Adrenal gland (tissue), 9 donors: ENCODE measurements at regions not wholly inside any gene's neighbourhood (a gene's known extent, or its start where the extent isn't known, plus 50 kb on each side); places are given as distances from the start of the nearest gene placed in this dataset.

Source experiments
- DNase-seq, 7 donors: peaks; one replicate each; pipeline ENCODE4 v3.0.0-alpha.2; 2019 to 2020
- H3K27ac ChIP-seq, 5 donors: fragments of 200-600 bp; sonication (generic) in 4 of 5; 1 replicate in 3 of 5; 2 replicates in 2 of 5; pipeline versions ENCODE4 v1.5.1 to v1.8.0; 2016 to 2020; ENCODE audit warnings: mild to moderate bottlenecking in 1 of 5
- H3K27me3 ChIP-seq: fragments of 200-600 bp; 2 replicates; pipeline ENCODE4 v1.8.0; 2021
- H3K36me3 ChIP-seq, 2 donors: fragments of 200-600 bp; replicated peaks in 1 of 2; 1 replicate in 1 of 2; 2 replicates in 1 of 2; pipeline versions ENCODE4 v1.5.1 to v1.8.0; 2018 to 2022
- H3K4me1 ChIP-seq, 2 donors: fragments of 200-600 bp; replicated peaks in 1 of 2; 1 replicate in 1 of 2; 2 replicates in 1 of 2; pipeline versions ENCODE4 v1.5.1 to v1.8.0; 2018 to 2021
- H3K4me3 ChIP-seq, 4 donors: fragments of 200-600 bp; sonication (generic) in 3 of 4; one replicate each; pipeline ENCODE4 v1.5.1; 2016 to 2018
- H3K9me3 ChIP-seq, 3 donors: fragments of 200-600 bp; sonication (generic) in 1 of 3; replicated peaks in 1 of 3; 1 replicate in 2 of 3; 2 replicates in 1 of 3; pipeline versions ENCODE4 v1.5.1 to v1.8.0; 2016 to 2021
- POLR2A ChIP-seq, 2 donors: fragments of 450-650 bp; IDR thresholded peaks; one replicate each; pipeline ENCODE4 v1.6.1; 2017; ENCODE audit warnings: antibody characterized with exemption in 2 of 2, mild to moderate bottlenecking in 2 of 2, moderate library complexity in 1 of 2
- WGBS, 4 donors: extraction: QIAGEN DNeasy Blood & Tissue Kit in 2 of 4; methylation state at CpG; one replicate each; pipeline versions ENCODE4 v1.1.5 to v1.1.7; 2013 to 2017; 5-methylcytosine and 5-hydroxymethylcytosine counted together
- intact Hi-C, 2 donors: fragments of 100-400 bp; cut with DNase I; formaldehyde crosslinking; loops; one replicate each; pipeline versions ENCODE4 v1.14.1 to v1.15.0; 2022 to 2023
- TF ChIP-seq, protein P1 (sequence below), 6 experiments: fragments of 450-650 bp in 4 of 6; fragments of 200-600 bp in 2 of 6; sonication (generic) in 1 of 6; IDR thresholded peaks; 1 replicate in 5 of 6; 2 replicates in 1 of 6; pipeline versions ENCODE4 v1.5.1 to v1.8.0; 2016 to 2021; ENCODE audit warnings: antibody characterized with exemption in 6 of 6, mild to moderate bottlenecking in 2 of 6, moderate library complexity in 1 of 6
- donor health status: healthy with polysubstance abuse.
- donor health status: Bipolar disorder and iron deficiency.
- donor health status: DM: yes; HTN: yes; CAD: no.
- donor health status: DM: no; HTN: no; CAD: no.
- donor health status: DM: no; HTN: no; CAD: no.

DNA sequence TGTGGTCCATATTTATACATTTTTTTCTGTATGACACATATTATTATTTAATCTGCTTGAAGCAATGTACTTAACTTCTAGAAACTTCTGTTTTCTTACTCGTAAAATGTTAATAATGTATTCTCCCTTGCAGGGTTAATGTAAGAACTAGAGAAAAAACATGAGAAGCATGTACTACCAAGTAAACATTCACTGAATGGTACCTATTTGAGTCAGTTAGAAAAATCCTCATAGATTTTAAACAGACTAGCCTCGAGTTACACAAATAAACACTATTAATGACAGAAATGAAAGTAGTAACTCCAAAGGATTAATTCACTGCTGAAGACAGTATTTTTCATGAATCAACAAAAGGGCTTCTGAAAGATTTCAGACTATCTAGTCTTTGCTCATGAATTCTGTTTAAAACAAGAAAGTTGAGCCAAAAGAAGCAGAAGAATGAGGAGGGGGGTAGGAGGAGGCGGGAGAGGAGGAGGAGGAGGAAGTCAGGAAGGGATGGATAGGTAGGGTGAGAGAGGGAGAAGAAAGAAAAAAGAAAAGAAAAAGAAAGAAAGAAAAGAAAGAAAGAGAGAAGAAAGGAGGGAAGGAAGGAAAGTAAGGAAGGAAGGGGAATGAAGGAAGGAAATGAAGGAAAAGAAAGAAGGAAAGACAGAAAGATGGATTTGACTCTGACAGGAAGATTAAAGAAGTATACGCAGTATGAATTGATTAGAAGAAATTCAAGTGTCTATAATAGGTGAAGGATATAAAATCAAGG lies 68.2 kb upstream of the CCDC91 start:
- Histone ChIP-seq H3K27ac (no peak overlapping the region), H3K36me3 (no peaks in the 10 kb centered on the region), H3K4me3 (no peak overlapping the region), H3K4me1 (no peaks in the 10 kb centered on the region), H3K9me3 (no peaks in the 10 kb centered on the region), H3K27me3 (no peaks in the 10 kb centered on the region)
- no peak for DNase-seq
- 73 to 78% (median 75%) methylated on average over 4 of the region's 4 CpGs for WGBS, 4 donors
- intact Hi-C loops, result no loop called here
- TF ChIP-seq POLR2A (IDR thresholded peaks at IDR 0.05), result no peak
- TF ChIP-seq, protein P1, sequence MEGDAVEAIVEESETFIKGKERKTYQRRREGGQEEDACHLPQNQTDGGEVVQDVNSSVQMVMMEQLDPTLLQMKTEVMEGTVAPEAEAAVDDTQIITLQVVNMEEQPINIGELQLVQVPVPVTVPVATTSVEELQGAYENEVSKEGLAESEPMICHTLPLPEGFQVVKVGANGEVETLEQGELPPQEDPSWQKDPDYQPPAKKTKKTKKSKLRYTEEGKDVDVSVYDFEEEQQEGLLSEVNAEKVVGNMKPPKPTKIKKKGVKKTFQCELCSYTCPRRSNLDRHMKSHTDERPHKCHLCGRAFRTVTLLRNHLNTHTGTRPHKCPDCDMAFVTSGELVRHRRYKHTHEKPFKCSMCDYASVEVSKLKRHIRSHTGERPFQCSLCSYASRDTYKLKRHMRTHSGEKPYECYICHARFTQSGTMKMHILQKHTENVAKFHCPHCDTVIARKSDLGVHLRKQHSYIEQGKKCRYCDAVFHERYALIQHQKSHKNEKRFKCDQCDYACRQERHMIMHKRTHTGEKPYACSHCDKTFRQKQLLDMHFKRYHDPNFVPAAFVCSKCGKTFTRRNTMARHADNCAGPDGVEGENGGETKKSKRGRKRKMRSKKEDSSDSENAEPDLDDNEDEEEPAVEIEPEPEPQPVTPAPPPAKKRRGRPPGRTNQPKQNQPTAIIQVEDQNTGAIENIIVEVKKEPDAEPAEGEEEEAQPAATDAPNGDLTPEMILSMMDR (IDR thresholded peaks at IDR 0.05), result no peak

DNA sequence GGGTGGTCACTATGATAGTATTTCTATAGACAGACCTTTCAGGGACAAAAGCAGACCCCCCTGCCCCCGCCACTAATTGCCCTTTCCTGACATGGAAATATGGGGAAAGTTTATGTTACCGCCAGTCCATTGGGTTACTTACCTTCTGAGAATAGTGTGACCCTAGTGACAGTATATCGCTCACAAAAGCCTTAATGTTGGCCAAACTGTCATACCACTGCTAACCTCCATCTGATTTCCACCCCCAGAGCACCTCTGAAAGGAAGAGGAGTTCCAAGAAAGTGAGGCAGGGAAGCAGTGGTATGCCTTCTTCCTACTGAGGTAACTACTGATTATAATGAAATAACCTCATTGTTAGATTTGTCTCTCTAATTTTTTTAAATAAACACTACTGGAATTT lies 67.5 kb upstream of the CCDC91 start:
- H3K36me3 ChIP-seq, result no peaks in the 10 kb centered on the region
- H3K4me1 ChIP-seq, result no peaks in the 10 kb centered on the region
- no peaks in the 10 kb centered on the region for H3K9me3 ChIP-seq
- DNase-seq, result no peak
- 82 to 100% (median 86%) methylated on average over 3 of the region's 3 CpGs for WGBS, 4 donors
- H3K27me3 ChIP-seq, result no peaks in the 10 kb centered on the region
- intact Hi-C loops, result no loop called here
- H3K27ac ChIP-seq, result no peak overlapping the region
- no peak overlapping the region for H3K4me3 ChIP-seq
- TF ChIP-seq, protein P1 (IDR thresholded peaks at IDR 0.05), result no peak
- TF ChIP-seq POLR2A (IDR thresholded peaks at IDR 0.05), result no peak

DNA sequence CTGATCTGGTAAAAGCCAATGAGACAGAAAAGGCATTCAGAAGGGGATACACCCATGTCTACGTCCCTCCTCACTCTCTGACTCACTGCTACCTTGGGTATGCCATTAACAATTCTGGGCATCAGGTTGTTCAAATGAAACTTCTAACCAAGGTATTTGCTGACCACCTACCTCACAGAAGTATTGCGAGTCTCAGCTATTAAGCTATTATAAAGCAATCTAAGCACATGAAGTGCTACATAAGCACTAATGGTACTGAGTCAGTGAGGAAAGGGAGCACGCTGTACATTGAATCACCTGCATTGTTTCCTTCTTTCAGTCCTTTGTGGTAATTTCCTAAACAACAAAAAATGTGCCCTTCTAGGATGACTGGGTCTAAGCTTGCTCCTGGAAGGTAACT lies 62.8 kb upstream of the CCDC91 start:
- 85 to 87% (median 86%) methylated on average over 3 of the region's 3 CpGs for WGBS, 4 donors
- Histone ChIP-seq H3K4me3 (no peak overlapping the region), H3K9me3 (no peaks in the 10 kb centered on the region), H3K27me3 (no peaks in the 10 kb centered on the region), H3K36me3 (no peaks in the 10 kb centered on the region), H3K27ac (no peak overlapping the region), H3K4me1 (no peaks in the 10 kb centered on the region)
- TF ChIP-seq, protein P1 (IDR thresholded peaks at IDR 0.05), result no peak
- no peak for TF ChIP-seq POLR2A (IDR thresholded peaks at IDR 0.05)
- DNase-seq, result no peak
- intact Hi-C loops, result no loop called here

DNA sequence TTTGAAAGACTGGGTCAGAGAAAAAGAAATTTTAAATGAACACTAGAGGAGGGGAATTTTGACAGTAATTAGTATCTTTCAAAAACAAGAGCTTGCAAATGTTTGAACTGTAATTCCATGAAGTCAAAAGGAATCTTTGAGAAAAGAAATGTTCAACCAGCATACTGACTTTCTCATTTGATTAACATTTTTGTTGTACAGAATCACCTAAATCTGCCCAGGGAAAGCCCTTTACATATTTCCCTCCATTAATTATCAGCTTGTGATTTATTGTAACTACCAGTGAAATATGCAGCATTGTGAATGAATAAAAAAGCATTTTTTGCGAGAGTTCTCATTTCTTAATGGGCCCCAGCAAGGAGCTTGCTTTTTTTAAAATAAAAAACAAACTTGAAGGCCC lies 61.2 kb upstream of the CCDC91 start:
- no peaks in the 10 kb centered on the region for H3K9me3 ChIP-seq
- no peak overlapping the region for H3K27ac ChIP-seq
- no peaks in the 10 kb centered on the region for H3K27me3 ChIP-seq
- H3K4me3 ChIP-seq, result no peak overlapping the region
- WGBS, 4 donors, result 87 to 91% (median 88%) methylated on average over 1 of the region's 1 CpG
- no peaks in the 10 kb centered on the region for H3K4me1 ChIP-seq
- intact Hi-C loops, result no loop called here
- no peaks in the 10 kb centered on the region for H3K36me3 ChIP-seq
- no peak for DNase-seq
- TF ChIP-seq, protein P1 (IDR thresholded peaks at IDR 0.05), result no peak
- TF ChIP-seq POLR2A (IDR thresholded peaks at IDR 0.05), result no peak
